OCI-LY1 (cell line): ENCODE measurements at regions not wholly inside any gene's neighbourhood (a gene's known extent, or its start where the extent isn't known, plus 50 kb on each side); places are given as distances from the start of the nearest gene placed in this dataset.

Source experiments
- H2AFZ ChIP-seq: fragments of 200-600 bp; sonication (generic), shearing (Covaris generic); 2 replicates; pipeline ENCODE4 v1.6.0; 2014; ENCODE audit warnings: antibody characterized with exemption, mild to moderate bottlenecking, low read length
- H3F3A ChIP-seq: fragments of 200-600 bp; sonication (generic), shearing (Covaris generic); 2 replicates; pipeline ENCODE4 v1.6.0; 2014; ENCODE audit warnings: mild to moderate bottlenecking, antibody characterized with exemption, low read length, moderate library complexity; ENCODE audit not compliant: insufficient read depth
- H3K27ac ChIP-seq: fragments of 200-600 bp; sonication (generic); 2 replicates; pipeline ENCODE4 v1.5.1; 2014; ENCODE audit warnings: low read length, mixed run types, mild to moderate bottlenecking, low read depth; ENCODE audit not compliant: poor library complexity, severe bottlenecking
- H3K27me3 ChIP-seq: fragments of 200-600 bp; sonication (generic); 2 replicates; pipeline ENCODE4 v1.6.0; 2014; ENCODE audit warnings: antibody characterized with exemption, mild to moderate bottlenecking, low read length, moderate library complexity; ENCODE audit not compliant: insufficient read depth
- H3K36me3 ChIP-seq: fragments of 200-600 bp; sonication (generic); 2 replicates; pipeline ENCODE4 v1.6.1; 2014; ENCODE audit warnings: mild to moderate bottlenecking, antibody characterized with exemption, low read length, moderate library complexity, mixed read lengths; ENCODE audit not compliant: insufficient read depth
- H3K4me1 ChIP-seq: fragments of 200-600 bp; sonication (generic); 2 replicates; pipeline ENCODE4 v1.5.1; 2014; ENCODE audit warnings: mild to moderate bottlenecking, low read length, moderate library complexity; ENCODE audit not compliant: insufficient read depth, severe bottlenecking
- H3K4me2 ChIP-seq: fragments of 200-600 bp; sonication (generic), shearing (Covaris generic); 2 replicates; pipeline ENCODE4 v1.6.1; 2014; ENCODE audit warnings: low read length
- H3K4me3 ChIP-seq: fragments of 200-600 bp; sonication (generic); 2 replicates; pipeline ENCODE4 v1.5.1; 2014; ENCODE audit warnings: low read length, low read depth, mild to moderate bottlenecking, mixed read lengths; ENCODE audit not compliant: poor library complexity, severe bottlenecking
- H3K79me2 ChIP-seq: fragments of 200-600 bp; shearing (Covaris generic); 2 replicates; pipeline ENCODE4 v1.6.1; 2016; ENCODE audit warnings: mixed run types, low read length, mixed read lengths; ENCODE audit not compliant: insufficient read depth
- H3K9ac ChIP-seq: fragments of 200-600 bp; sonication (generic), shearing (Covaris generic); 2 replicates; pipeline ENCODE4 v1.6.1; 2014; ENCODE audit warnings: mild to moderate bottlenecking, low read length, mixed read lengths
- H3K9me2 ChIP-seq: fragments of 200-600 bp; sonication (generic), shearing (Covaris generic); 2 replicates; pipeline ENCODE4 v1.6.1; 2014; ENCODE audit warnings: low read depth, mild to moderate bottlenecking, low read length, mixed read lengths
- H3K9me3 ChIP-seq: fragments of 200-600 bp; shearing (Covaris generic); 2 replicates; pipeline ENCODE4 v1.6.1; 2014; ENCODE audit warnings: low read length, mixed read lengths
- H4K20me1 ChIP-seq: fragments of 200-600 bp; sonication (generic), shearing (Covaris generic); 2 replicates; pipeline ENCODE4 v1.6.0; 2016; ENCODE audit warnings: mild to moderate bottlenecking, low read length; ENCODE audit not compliant: insufficient read depth
- CTCF ChIP-seq: fragments of 200-600 bp; sonication (generic), shearing (Covaris generic); IDR thresholded peaks from 2 replicates; pipeline ENCODE4 v1.5.1; 2017; ENCODE audit warnings: mild to moderate bottlenecking, antibody characterized with exemption, low read length, moderate library complexity, mixed read lengths
- EZH2 ChIP-seq: fragments of 200-600 bp; sonication (generic), shearing (Covaris generic); IDR thresholded peaks from 2 replicates; pipeline ENCODE4 v1.8.0; 2017; ENCODE audit warnings: borderline replicate concordance, mixed run types, mild to moderate bottlenecking, antibody characterized with exemption, low read length, moderate library complexity, mixed read lengths

DNA sequence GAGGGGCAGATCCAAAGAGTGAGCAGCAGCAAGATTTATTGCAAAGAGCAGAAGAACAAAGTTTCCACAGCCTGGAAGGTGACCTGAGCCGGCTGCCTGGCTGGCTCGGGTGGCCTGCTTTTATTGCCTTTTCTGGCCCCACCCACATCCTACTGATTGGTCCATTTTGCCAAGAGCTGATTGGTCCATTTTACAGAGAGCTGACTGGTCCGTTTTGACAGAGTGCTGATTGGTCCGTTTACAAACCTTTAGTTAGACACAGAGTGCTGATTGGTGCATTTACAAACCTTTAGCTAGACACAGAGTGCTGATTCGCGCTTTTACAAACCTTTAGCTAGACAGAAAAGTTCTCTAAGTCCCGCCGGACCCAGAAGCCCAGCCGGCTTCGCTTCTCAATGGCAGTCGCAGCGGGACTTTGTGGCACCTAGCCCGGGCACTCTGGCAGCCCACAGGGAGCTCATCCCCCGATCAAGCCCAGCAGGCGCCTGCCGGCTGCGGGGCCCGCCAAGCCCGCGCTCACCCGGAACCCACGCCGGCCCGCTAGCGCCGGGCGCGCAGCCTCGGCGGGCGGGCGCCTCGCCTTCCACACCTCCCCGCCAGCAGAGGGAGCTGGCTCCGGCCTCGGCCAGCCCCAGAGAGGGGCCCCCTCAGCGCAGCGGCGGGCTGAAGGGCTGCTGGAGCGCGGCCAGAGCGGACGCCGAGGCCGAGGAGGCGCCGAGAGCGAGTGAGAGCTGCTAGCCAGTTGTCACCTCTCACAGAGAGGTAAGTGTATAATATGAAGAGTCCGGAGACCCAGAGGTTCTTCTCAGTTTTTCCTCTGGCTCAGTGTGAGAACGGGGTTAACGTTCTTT lies 339.2 kb downstream of the CHL1 start:
- Histone ChIP-seq H4K20me1 (no peaks in the 10 kb centered on the region), H3K27me3 (no peaks in the 10 kb centered on the region), H3K4me1 (peaks cover 5% of the 10 kb centered on the region), H2AFZ (no peak overlapping the region), H3K4me2 (no peak overlapping the region), H3K79me2 (no peaks in the 10 kb centered on the region), H3K9ac (no peak overlapping the region), H3K9me3 (peaks cover 14% of the 10 kb centered on the region), H3K9me2 (no peaks in the 10 kb centered on the region), H3K36me3 (no peaks in the 10 kb centered on the region), H3K4me3 (no peak overlapping the region), H3K27ac (no peak overlapping the region), H3F3A (no peaks in the 10 kb centered on the region)
- TF ChIP-seq EZH2, result no peak
- TF ChIP-seq CTCF, result no peak

DNA sequence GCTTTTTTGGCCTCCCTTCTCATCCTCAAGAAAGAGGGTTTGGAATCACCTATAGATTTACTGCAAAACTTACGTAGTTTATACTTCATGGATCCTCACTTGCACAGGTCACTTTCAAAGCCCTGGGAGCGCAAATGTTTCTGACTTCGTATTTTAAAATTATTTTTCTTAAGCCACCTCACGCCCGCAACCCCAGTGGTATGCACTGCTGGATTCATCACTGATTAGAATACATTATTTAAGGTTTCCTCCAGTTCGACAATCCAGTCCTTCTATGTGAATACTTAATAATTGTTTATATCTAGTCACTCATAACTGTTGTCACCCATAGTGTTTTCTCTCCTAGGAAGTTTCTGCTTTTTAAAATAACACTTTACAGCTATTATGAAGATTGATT lies 339.9 kb downstream of the CHL1 start:
- Histone ChIP-seq H3K9me2 (no peaks in the 10 kb centered on the region), H2AFZ (no peak overlapping the region), H3K9me3 (peaks cover 11% of the 10 kb centered on the region), H3K9ac (no peak overlapping the region), H3F3A (no peaks in the 10 kb centered on the region), H4K20me1 (no peaks in the 10 kb centered on the region), H3K4me1 (peaks cover 10% of the 10 kb centered on the region), H3K4me2 (no peak overlapping the region), H3K79me2 (no peaks in the 10 kb centered on the region), H3K36me3 (no peaks in the 10 kb centered on the region), H3K27ac (no peak overlapping the region), H3K27me3 (no peaks in the 10 kb centered on the region), H3K4me3 (no peak overlapping the region)
- TF ChIP-seq EZH2, result no peak
- no peak for TF ChIP-seq CTCF

DNA sequence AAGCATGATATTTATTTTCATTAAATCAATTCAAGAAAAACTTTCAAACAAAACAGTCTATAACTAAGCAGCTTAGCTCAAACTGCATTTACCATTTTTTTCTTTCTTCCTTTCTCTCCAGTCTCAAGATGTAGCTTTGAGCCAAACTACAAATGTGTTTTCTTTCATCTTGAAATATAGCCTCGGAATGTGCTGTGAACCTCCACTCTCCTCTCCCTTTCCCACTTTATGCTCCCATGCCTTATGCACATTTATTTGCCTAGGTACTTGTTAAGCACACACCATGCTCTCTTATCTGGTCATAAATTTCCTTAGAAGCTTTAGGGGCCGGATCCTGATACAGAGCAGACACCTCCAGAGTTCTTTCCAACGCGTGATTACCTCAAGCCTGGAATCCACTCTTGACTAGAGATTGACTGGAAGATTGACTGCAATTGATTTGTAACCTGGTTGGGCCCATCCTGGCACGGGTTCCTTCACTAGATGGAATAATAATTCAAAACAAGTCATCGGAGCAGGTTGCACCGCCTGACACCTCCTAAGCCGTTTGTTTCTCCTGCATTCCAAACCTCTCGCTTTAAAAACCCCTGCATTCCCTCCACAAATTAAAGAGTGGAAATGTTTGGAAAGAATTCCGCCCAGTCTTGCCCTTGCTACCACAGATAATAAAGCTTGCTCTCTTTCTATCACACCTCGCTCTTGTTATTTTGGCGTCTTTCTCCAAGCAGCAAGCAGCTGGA lies 344.7 kb downstream of the CHL1 start:
- Histone ChIP-seq H3K36me3 (no peaks in the 10 kb centered on the region), H3K9ac (no peak overlapping the region), H3K4me1 (peaks cover 58% of the 10 kb centered on the region), H3K27me3 (no peaks in the 10 kb centered on the region), H3K4me2 (no peak overlapping the region), H3K79me2 (no peaks in the 10 kb centered on the region), H3F3A (no peaks in the 10 kb centered on the region), H3K9me3 (no peaks in the 10 kb centered on the region), H3K4me3 (no peak overlapping the region), H3K9me2 (no peaks in the 10 kb centered on the region), H4K20me1 (no peaks in the 10 kb centered on the region), H2AFZ (no peak overlapping the region), H3K27ac (peak overlapping the region; percentile 64)
- TF ChIP-seq CTCF, result no peak
- no peak for TF ChIP-seq EZH2
